ENCODE measurements at regions not wholly inside any gene's neighbourhood (a gene's known extent, or its start where the extent isn't known, plus 50 kb on each side); places are given as distances from the start of the nearest gene placed in this dataset.

DNA sequence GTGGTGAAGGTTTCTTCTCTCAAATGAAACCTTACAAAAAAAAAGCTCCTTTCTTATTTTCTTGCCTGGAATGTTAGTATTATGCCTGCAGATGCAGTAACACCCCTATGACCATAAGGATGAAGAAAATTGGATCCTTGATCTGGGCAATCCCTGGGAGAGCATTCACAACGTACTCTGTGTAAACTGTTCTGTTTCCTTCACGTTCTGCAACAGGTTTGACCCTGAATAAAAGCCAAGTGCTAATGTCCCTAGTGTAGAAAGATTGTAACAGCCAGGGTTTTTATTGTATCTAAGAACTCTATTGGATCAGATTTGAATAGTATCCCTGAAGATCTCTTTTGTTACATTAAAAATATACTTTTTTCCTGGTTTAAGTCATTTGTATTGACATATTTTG is 1639.6 kb upstream of the ACO1 start:
- H3K36me3 ChIP-seq (ENCODE audit: control insufficient read depth in 2 of 2, insufficient read depth in 1 of 2, low read length in 2 of 2), result no peaks in the 10 kb centered on the region
- CTCF ChIA-PET, result interaction anchor here (0.6 kb wide), 1 partner anchor 86 kb away, joined by 4 read pairs; no protein-coding TSS in a partner anchor
- no peak overlapping the region for H3K27ac ChIP-seq (ENCODE audit: extremely low read depth, low read depth, low read length)
- POLR2A ChIA-PET, result no interaction called here
- H3K4me1 ChIP-seq (ENCODE audit: control insufficient read depth, insufficient read depth, low read length), result no peaks in the 10 kb centered on the region
- H3K9me3 ChIP-seq (ENCODE audit: control insufficient read depth, insufficient read depth, low read depth, low read length), result no peaks in the 10 kb centered on the region
- no peak overlapping the region for H3K4me3 ChIP-seq (ENCODE audit: low read depth, low read length)
- TF ChIP-seq FEZF1 (tag by site-specific recombination; IDR thresholded peaks at IDR 0.05), result no peak
- no peak for TF ChIP-seq MEIS1 (CRISPR knock-in tag; IDR thresholded peaks at IDR 0.05; ENCODE audit: borderline replicate concordance)

DNA sequence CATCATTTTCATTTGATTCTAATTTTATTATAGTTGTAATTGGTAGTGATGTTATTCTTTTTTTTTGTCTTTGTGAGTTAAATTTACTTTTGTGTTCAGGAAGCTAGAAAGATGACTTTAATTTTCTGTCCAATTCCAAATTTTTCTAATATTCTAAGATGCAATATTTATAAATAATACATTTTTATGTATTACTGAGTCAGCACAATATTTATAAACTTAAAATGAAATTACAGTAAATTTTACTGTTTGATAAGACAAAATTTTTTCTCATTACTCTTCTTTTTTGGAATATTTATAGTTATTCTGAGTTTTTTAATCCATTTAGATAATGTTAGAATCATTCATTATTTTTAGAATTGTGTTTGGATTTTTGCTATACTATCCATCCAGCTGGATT is 1637.9 kb upstream of the ACO1 start:
- Histone ChIP-seq H3K4me1 (ENCODE audit: control insufficient read depth, insufficient read depth, low read length) (no peaks in the 10 kb centered on the region), H3K4me3 (ENCODE audit: low read depth, low read length) (no peak overlapping the region), H3K36me3 (ENCODE audit: control insufficient read depth in 2 of 2, insufficient read depth in 1 of 2, low read length in 2 of 2) (no peaks in the 10 kb centered on the region), H3K27ac (ENCODE audit: extremely low read depth, low read depth, low read length) (no peak overlapping the region), H3K9me3 (ENCODE audit: control insufficient read depth, insufficient read depth, low read depth, low read length) (no peaks in the 10 kb centered on the region)
- POLR2A ChIA-PET, result no interaction called here
- TF ChIP-seq ZNF549 (tag by site-specific recombination; IDR thresholded peaks at IDR 0.05) (no peak), KLF1 (tag by site-specific recombination; IDR thresholded peaks at IDR 0.05) (no peak), ZNF155 (tag by site-specific recombination; IDR thresholded peaks at IDR 0.05) (no peak), IKZF3 (tag by site-specific recombination; IDR thresholded peaks at IDR 0.05) (no peak), ZNF366 (tag by site-specific recombination; conservative IDR thresholded peaks at IDR 0.05) (no peak), SCRT1 (tag by site-specific recombination; IDR thresholded peaks at IDR 0.05; ENCODE audit: borderline replicate concordance) (no peak)
- CTCF ChIA-PET, result no interaction called here

DNA sequence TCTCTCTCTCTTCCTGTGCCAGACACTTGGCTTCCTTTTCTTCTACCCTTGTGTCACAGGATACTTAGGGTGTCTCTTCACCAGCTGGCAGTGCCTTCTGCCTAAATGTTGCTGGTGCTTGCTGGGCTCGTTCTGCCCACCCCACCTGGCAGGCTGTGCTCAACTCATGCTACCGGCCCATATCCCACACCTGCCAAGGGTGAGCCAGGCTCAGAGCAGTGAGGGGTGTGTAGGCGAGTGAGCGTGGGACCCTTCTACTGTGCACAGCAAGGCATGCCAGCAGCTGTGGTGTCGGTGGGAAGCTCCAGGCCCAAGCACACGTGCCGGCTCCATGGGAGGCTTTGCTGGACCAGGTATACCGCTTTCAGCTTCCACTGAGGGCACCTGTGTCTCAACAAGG is 1626.7 kb upstream of the ACO1 start:
- Histone ChIP-seq H3K4me1 (ENCODE audit: control insufficient read depth, insufficient read depth, low read length) (no peaks in the 10 kb centered on the region), H3K36me3 (ENCODE audit: control insufficient read depth in 2 of 2, insufficient read depth in 1 of 2, low read length in 2 of 2) (no peaks in the 10 kb centered on the region), H3K9me3 (ENCODE audit: control insufficient read depth, insufficient read depth, low read depth, low read length) (no peaks in the 10 kb centered on the region), H3K27ac (ENCODE audit: extremely low read depth, low read depth, low read length) (no peak overlapping the region), H3K4me3 (ENCODE audit: low read depth, low read length) (no peak overlapping the region)
- POLR2A ChIA-PET, result no interaction called here
- CTCF ChIA-PET, result no interaction called here
- TF ChIP-seq, protein P1, sequence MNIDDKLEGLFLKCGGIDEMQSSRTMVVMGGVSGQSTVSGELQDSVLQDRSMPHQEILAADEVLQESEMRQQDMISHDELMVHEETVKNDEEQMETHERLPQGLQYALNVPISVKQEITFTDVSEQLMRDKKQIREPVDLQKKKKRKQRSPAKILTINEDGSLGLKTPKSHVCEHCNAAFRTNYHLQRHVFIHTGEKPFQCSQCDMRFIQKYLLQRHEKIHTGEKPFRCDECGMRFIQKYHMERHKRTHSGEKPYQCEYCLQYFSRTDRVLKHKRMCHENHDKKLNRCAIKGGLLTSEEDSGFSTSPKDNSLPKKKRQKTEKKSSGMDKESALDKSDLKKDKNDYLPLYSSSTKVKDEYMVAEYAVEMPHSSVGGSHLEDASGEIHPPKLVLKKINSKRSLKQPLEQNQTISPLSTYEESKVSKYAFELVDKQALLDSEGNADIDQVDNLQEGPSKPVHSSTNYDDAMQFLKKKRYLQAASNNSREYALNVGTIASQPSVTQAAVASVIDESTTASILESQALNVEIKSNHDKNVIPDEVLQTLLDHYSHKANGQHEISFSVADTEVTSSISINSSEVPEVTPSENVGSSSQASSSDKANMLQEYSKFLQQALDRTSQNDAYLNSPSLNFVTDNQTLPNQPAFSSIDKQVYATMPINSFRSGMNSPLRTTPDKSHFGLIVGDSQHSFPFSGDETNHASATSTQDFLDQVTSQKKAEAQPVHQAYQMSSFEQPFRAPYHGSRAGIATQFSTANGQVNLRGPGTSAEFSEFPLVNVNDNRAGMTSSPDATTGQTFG (tag by site-specific recombination; IDR thresholded peaks at IDR 0.05; ENCODE audit: borderline replicate concordance), result no peak
- TF ChIP-seq FEZF1 (tag by site-specific recombination; IDR thresholded peaks at IDR 0.05) (no peak), RBAK (tag by site-specific recombination; IDR thresholded peaks at IDR 0.05) (no peak), ZNF521 (tag by site-specific recombination; IDR thresholded peaks at IDR 0.05) (no peak), ZNF76 (tag by site-specific recombination; IDR thresholded peaks at IDR 0.05; ENCODE audit: borderline replicate concordance, low read depth) (no peak), ZNF174 (tag by site-specific recombination; IDR thresholded peaks at IDR 0.05) (no peak), ZNF624 (tag by site-specific recombination; IDR thresholded peaks at IDR 0.05) (no peak), ZNF10 (tag by site-specific recombination; IDR thresholded peaks at IDR 0.05) (no peak), ZBTB48 (tag by site-specific recombination; IDR thresholded peaks at IDR 0.05) (no peak), ZXDB (tag by site-specific recombination; IDR thresholded peaks at IDR 0.05) (no peak), ZNF239 (tag by site-specific recombination; IDR thresholded peaks at IDR 0.05) (no peak), GLIS2 (tag by site-specific recombination; IDR thresholded peaks at IDR 0.05) (no peak), ZNF132 (tag by site-specific recombination; IDR thresholded peaks at IDR 0.05; ENCODE audit: borderline replicate concordance) (no peak), ZNF837 (tag by site-specific recombination; IDR thresholded peaks at IDR 0.05) (no peak), ZBTB1 (tag by site-specific recombination; IDR thresholded peaks at IDR 0.05) (no peak), ZNF114 (tag by site-specific recombination; IDR thresholded peaks at IDR 0.05) (no peak), ZNF404 (tag by site-specific recombination; IDR thresholded peaks at IDR 0.05) (no peak)
- TF ChIP-seq, protein P2, sequence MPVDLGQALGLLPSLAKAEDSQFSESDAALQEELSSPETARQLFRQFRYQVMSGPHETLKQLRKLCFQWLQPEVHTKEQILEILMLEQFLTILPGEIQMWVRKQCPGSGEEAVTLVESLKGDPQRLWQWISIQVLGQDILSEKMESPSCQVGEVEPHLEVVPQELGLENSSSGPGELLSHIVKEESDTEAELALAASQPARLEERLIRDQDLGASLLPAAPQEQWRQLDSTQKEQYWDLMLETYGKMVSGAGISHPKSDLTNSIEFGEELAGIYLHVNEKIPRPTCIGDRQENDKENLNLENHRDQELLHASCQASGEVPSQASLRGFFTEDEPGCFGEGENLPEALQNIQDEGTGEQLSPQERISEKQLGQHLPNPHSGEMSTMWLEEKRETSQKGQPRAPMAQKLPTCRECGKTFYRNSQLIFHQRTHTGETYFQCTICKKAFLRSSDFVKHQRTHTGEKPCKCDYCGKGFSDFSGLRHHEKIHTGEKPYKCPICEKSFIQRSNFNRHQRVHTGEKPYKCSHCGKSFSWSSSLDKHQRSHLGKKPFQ (tag by site-specific recombination; IDR thresholded peaks at IDR 0.05), result no peak
- TF ChIP-seq, protein P3, sequence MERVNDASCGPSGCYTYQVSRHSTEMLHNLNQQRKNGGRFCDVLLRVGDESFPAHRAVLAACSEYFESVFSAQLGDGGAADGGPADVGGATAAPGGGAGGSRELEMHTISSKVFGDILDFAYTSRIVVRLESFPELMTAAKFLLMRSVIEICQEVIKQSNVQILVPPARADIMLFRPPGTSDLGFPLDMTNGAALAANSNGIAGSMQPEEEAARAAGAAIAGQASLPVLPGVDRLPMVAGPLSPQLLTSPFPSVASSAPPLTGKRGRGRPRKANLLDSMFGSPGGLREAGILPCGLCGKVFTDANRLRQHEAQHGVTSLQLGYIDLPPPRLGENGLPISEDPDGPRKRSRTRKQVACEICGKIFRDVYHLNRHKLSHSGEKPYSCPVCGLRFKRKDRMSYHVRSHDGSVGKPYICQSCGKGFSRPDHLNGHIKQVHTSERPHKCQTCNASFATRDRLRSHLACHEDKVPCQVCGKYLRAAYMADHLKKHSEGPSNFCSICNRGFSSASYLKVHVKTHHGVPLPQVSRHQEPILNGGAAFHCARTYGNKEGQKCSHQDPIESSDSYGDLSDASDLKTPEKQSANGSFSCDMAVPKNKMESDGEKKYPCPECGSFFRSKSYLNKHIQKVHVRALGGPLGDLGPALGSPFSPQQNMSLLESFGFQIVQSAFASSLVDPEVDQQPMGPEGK (tag by site-specific recombination; IDR thresholded peaks at IDR 0.05), result no peak
- TF ChIP-seq, protein P4, sequence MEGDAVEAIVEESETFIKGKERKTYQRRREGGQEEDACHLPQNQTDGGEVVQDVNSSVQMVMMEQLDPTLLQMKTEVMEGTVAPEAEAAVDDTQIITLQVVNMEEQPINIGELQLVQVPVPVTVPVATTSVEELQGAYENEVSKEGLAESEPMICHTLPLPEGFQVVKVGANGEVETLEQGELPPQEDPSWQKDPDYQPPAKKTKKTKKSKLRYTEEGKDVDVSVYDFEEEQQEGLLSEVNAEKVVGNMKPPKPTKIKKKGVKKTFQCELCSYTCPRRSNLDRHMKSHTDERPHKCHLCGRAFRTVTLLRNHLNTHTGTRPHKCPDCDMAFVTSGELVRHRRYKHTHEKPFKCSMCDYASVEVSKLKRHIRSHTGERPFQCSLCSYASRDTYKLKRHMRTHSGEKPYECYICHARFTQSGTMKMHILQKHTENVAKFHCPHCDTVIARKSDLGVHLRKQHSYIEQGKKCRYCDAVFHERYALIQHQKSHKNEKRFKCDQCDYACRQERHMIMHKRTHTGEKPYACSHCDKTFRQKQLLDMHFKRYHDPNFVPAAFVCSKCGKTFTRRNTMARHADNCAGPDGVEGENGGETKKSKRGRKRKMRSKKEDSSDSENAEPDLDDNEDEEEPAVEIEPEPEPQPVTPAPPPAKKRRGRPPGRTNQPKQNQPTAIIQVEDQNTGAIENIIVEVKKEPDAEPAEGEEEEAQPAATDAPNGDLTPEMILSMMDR (tag by site-specific recombination; IDR thresholded peaks at IDR 0.05), result no peak

Measured in HEK293 (cell line).